ENCODE measurements at regions not wholly inside any gene's neighbourhood (a gene's known extent, or its start where the extent isn't known, plus 50 kb on each side); places are given as distances from the start of the nearest gene placed in this dataset.

- no peak for DNase-seq
Observed at GRCh38 chr3:87390821-87391220, 114.4 kb upstream of the POU1F1 start.

GRCh38 chr3:87390353-87390752 lies 114.0 kb upstream of the POU1F1 start:
- DNase-seq: no peak

- no peak for DNase-seq
Observed at GRCh38 chr3:87375231-87375682, 98.9 kb upstream of the POU1F1 start.

- DNase-seq: no peak
Observed at GRCh38 chr3:87370007-87370406, 93.6 kb upstream of the POU1F1 start.

- no peak for DNase-seq
Observed at GRCh38 chr3:87367736-87368135, 91.4 kb upstream of the POU1F1 start.

- DNase-seq: no peak
Observed at GRCh38 chr3:87363721-87364120, 87.3 kb upstream of the POU1F1 start.

- no peak for DNase-seq
Observed at GRCh38 chr3:87361956-87362355, 85.6 kb upstream of the POU1F1 start.

GRCh38 chr3:87361271-87361670 lies 84.9 kb upstream of the POU1F1 start:
- no peak for DNase-seq

- no peak for DNase-seq
Observed at GRCh38 chr3:87359826-87360225, 83.4 kb upstream of the POU1F1 start.

- DNase-seq: no peak
Observed at GRCh38 chr3:87359025-87359424, 82.6 kb upstream of the POU1F1 start.

- no peak for DNase-seq
Observed at GRCh38 chr3:87358066-87358465, 81.7 kb upstream of the POU1F1 start.

GRCh38 chr3:87354398-87354797 lies 78.0 kb upstream of the POU1F1 start:
- no peak for DNase-seq

- DNase-seq: no peak
Observed at GRCh38 chr3:87351937-87352336, 75.6 kb upstream of the POU1F1 start.

- DNase-seq: peak; percentile 58
Observed at GRCh38 chr3:87350367-87351199, 74.2 kb upstream of the POU1F1 start.

- DNase-seq: no peak
Observed at GRCh38 chr3:87349833-87350232, 73.4 kb upstream of the POU1F1 start.

GRCh38 chr3:87336761-87337160 lies 60.4 kb upstream of the POU1F1 start:
- DNase-seq: no peak

GRCh38 chr3:87335931-87336330 lies 59.5 kb upstream of the POU1F1 start:
- no peak for DNase-seq

GRCh38 chr3:87333393-87333892 lies 57.1 kb upstream of the POU1F1 start:
- DNase-seq: peak; percentile 75

- DNase-seq: no peak
Observed at GRCh38 chr3:87332789-87333188, 56.4 kb upstream of the POU1F1 start.

GRCh38 chr3:87329065-87329464 lies 52.7 kb upstream of the POU1F1 start:
- no peak for DNase-seq

Data from HCEC 1CT (cell line).